WTC11 (cell line): ENCODE measurements at regions not wholly inside any gene's neighbourhood (a gene's known extent, or its start where the extent isn't known, plus 50 kb on each side); places are given as distances from the start of the nearest gene placed in this dataset.

ENCODE experiments used
- CTCF ChIP-seq: fragments of 200-600 bp; IDR thresholded peaks from 2 replicates; pipeline ENCODE4 v1.8.0; 2022; ENCODE audit warnings: antibody characterized with exemption
- GTF2I ChIP-seq: fragments of 250-450 bp; sonication (Bioruptor Pico); conservative IDR thresholded peaks from 2 replicates; pipeline ENCODE4 v1.4.0; 2021; ENCODE audit warnings: mild to moderate bottlenecking
- MAX ChIP-seq: sonication (generic); formaldehyde crosslinking; IDR thresholded peaks from 2 replicates; pipeline ENCODE4 v1.8.0; 2022; ENCODE audit warnings: mild to moderate bottlenecking, missing genetic modification reagents
- STAT6 ChIP-seq: sonication (generic); formaldehyde crosslinking; conservative IDR thresholded peaks from 2 replicates; pipeline ENCODE4 v1.8.1; 2023; ENCODE audit warnings: mild to moderate bottlenecking, low read depth, missing genetic modification reagents, moderate library complexity
- TP53 ChIP-seq: sonication (generic); formaldehyde crosslinking; IDR thresholded peaks from 2 replicates; pipeline ENCODE4 v1.8.1; 2023; ENCODE audit warnings: mild to moderate bottlenecking, missing genetic modification reagents

GRCh38 chr10:31590023-31590800 is 271.2 kb downstream of the ZEB1 start:
- TF ChIP-seq CTCF (no peak), MAX (CRISPR knock-in tag) (no peak), TP53 (CRISPR knock-in tag) (no peak), STAT6 (CRISPR knock-in tag) (no peak), GTF2I (CRISPR knock-in tag) (no peak)
